AG04450 (cell line): ENCODE measurements at regions not wholly inside any gene's neighbourhood (a gene's known extent, or its start where the extent isn't known, plus 50 kb on each side); places are given as distances from the start of the nearest gene placed in this dataset.
"Not testable (repeated sequence)": the region's sequence is repeated elsewhere in the genome, so short reads cannot be mapped to it uniquely, and the experiment has no call there.

Experiments used
- CTCF ChIA-PET: fragments of 300-600, 350-600 bp; formaldehyde crosslinking; extraction: SDS; loops from one replicate; lab custom pipeline; 2022; ENCODE audit warnings: antibody characterized with exemption, inconsistent platforms; lab: Charles Lee
- POLR2A ChIA-PET: fragments of 350-600 bp; formaldehyde crosslinking; extraction: SDS; loops from one replicate; lab custom pipeline; 2021; ENCODE audit warnings: antibody characterized with exemption, inconsistent platforms; lab: Yijun Ruan, JAX
- DNase-seq: peaks from one replicate; pipeline ENCODE4 v3.0.0-alpha.2; 2011; ENCODE audit warnings: low read depth, low spot score
- H3K27ac ChIP-seq: one replicate; pipeline ENCODE4 v1.5.1; 2012; ENCODE audit warnings: low read depth, low read length, control low read depth
- H3K27me3 ChIP-seq: one replicate; pipeline ENCODE4 v1.6.0; 2012; ENCODE audit warnings: low read length; ENCODE audit not compliant: control insufficient read depth, insufficient read depth
- H3K4me3 ChIP-seq: 2 replicates; pipeline ENCODE4 v1.5.1; 2011; ENCODE audit warnings: mild to moderate bottlenecking, low read depth, low read length, control low read depth
- H3K9me3 ChIP-seq: 2 replicates; pipeline ENCODE4 v1.5.1; 2012; ENCODE audit warnings: low read length; ENCODE audit not compliant: control insufficient read depth, insufficient read depth
- TF ChIP-seq, protein P1 (sequence below): IDR thresholded peaks from 2 replicates; pipeline ENCODE4 v1.5.1; 2011; ENCODE audit warnings: low read depth, low read length, control low read depth, inconsistent platforms

DNA sequence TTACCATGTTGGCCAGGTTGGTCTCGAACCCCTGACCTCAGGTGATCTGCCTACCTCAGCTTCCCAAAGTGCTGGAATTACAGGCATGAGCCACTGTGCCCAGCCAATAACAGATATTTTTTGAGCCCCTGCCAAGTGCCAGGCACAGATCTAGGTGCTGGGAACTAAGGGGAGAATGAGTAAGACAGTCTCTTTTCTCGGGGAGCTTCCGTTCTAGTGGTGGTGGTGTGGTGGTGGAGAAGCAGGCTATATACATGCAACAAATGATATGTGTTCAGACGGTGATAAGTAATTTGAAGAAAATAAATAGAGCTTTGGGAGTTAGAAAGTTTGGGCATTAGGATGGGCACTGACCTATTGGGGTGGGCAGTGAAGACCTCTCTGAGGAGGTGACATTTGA is 76.7 kb upstream of the VKORC1L1 start:
- Histone ChIP-seq H3K27ac (no peak overlapping the region), H3K27me3 (no peaks in the 10 kb centered on the region), H3K4me3 (no peak overlapping the region), H3K9me3 (no peaks in the 10 kb centered on the region)
- TF ChIP-seq, protein P1, sequence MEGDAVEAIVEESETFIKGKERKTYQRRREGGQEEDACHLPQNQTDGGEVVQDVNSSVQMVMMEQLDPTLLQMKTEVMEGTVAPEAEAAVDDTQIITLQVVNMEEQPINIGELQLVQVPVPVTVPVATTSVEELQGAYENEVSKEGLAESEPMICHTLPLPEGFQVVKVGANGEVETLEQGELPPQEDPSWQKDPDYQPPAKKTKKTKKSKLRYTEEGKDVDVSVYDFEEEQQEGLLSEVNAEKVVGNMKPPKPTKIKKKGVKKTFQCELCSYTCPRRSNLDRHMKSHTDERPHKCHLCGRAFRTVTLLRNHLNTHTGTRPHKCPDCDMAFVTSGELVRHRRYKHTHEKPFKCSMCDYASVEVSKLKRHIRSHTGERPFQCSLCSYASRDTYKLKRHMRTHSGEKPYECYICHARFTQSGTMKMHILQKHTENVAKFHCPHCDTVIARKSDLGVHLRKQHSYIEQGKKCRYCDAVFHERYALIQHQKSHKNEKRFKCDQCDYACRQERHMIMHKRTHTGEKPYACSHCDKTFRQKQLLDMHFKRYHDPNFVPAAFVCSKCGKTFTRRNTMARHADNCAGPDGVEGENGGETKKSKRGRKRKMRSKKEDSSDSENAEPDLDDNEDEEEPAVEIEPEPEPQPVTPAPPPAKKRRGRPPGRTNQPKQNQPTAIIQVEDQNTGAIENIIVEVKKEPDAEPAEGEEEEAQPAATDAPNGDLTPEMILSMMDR = no peak
- ChIA-PET POLR2A (no interaction called here), CTCF (no interaction called here)
- no peak for DNase-seq

DNA sequence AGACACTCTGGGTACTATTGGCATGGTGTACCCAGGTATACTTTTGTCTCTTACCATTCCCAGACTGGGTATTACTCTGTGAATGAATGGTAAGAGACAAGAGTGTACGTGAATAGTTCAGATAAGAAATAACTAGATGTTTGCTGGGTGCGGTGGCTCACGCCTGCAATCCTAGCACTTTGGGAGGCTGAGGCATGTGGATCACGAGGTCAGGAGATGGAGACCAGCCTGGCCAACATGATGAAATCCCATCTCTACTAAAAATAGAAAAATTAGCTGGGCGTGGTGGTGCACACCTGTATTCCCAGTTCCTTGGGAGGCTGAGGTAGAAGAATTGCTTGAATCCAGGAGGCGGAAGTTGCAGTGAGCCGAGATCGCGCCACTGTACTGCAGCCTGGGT is 75.8 kb upstream of the VKORC1L1 start:
- H3K27ac ChIP-seq, CTCF ChIA-PET: not testable (repeated sequence)

GRCh38 chr7:65797566-65797965 is 75.3 kb upstream of the VKORC1L1 start:
- H3K27ac ChIP-seq, CTCF ChIA-PET, H3K9me3 ChIP-seq, H3K27me3 ChIP-seq, POLR2A ChIA-PET, H3K4me3 ChIP-seq, DNase-seq: not testable (repeated sequence)

More for the DNA sequence above, 75.8 kb upstream of the VKORC1L1 start:
- H3K4me3 ChIP-seq, POLR2A ChIA-PET, H3K27me3 ChIP-seq, DNase-seq, H3K9me3 ChIP-seq: not testable (repeated sequence)

GRCh38 chr7:65798111-65799075 is 74.5 kb upstream of the VKORC1L1 start:
- POLR2A ChIA-PET = no interaction called here
- no peak overlapping the region for H3K4me3 ChIP-seq
- TF ChIP-seq, protein P1 = no peak
- CTCF ChIA-PET = interaction anchor here (0.5 kb wide), 1 partner anchor 233 kb away, joined by 3 read pairs; no protein-coding TSS in a partner anchor
- H3K27ac ChIP-seq = peak overlapping the region; percentile 62
- peak; percentile 34 for DNase-seq
- no peaks in the 10 kb centered on the region for H3K9me3 ChIP-seq
- H3K27me3 ChIP-seq = no peaks in the 10 kb centered on the region

- CTCF ChIA-PET = not testable (repeated sequence)
These were observed 72.7 kb upstream of the VKORC1L1 start for GRCh38 chr7:65800191-65800590.

GRCh38 chr7:65800890-65801341 is 72.0 kb upstream of the VKORC1L1 start:
- ChIA-PET CTCF (no interaction called here), POLR2A (no interaction called here)
- no peak for DNase-seq
- Histone ChIP-seq H3K9me3 (no peaks in the 10 kb centered on the region), H3K27me3 (no peaks in the 10 kb centered on the region), H3K4me3 (no peak overlapping the region), H3K27ac (no peak overlapping the region)
- TF ChIP-seq, protein P1 = no peak

More at GRCh38 chr7:65800191-65800590, 72.7 kb upstream of the VKORC1L1 start:
- POLR2A ChIA-PET, H3K27ac ChIP-seq, H3K4me3 ChIP-seq, H3K9me3 ChIP-seq, DNase-seq, H3K27me3 ChIP-seq: not testable (repeated sequence)
